AG08396 (cell line): ENCODE measurements at regions not wholly inside any gene's neighbourhood (a gene's known extent, or its start where the extent isn't known, plus 50 kb on each side); places are given as distances from the start of the nearest gene placed in this dataset.
"Not testable (repeated sequence)": the region's sequence is repeated elsewhere in the genome, so short reads cannot be mapped to it uniquely, and the experiment has no call there.

Experiments used
- DNase-seq: peaks from one replicate; pipeline ENCODE4 v3.0.0; 2012; ENCODE audit warnings: low spot score, mixed read lengths

- no peak for DNase-seq
These were observed 401.1 kb upstream of the CHAC2 start for GRCh38 chr2:53366543-53366942.

- DNase-seq, result no peak
These were observed 404.7 kb upstream of the CHAC2 start for GRCh38 chr2:53362934-53363333.

- DNase-seq, result no peak
These were observed 411.2 kb upstream of the CHAC2 start for GRCh38 chr2:53356291-53356905.

GRCh38 chr2:53353135-53354114, 414.2 kb upstream of the CHAC2 start:
- DNase-seq, result no peak

GRCh38 chr2:53347269-53347668, 420.3 kb upstream of the CHAC2 start:
- no peak for DNase-seq

GRCh38 chr2:53342248-53342647, 425.4 kb upstream of the CHAC2 start:
- no peak for DNase-seq

- DNase-seq, result no peak
These were observed 433.0 kb upstream of the CHAC2 start for GRCh38 chr2:53334610-53335009.

- no peak for DNase-seq
These were observed 435.9 kb upstream of the CHAC2 start for GRCh38 chr2:53331667-53332066.

GRCh38 chr2:53317861-53318260, 449.7 kb upstream of the CHAC2 start:
- DNase-seq, result no peak

- no peak for DNase-seq
These were observed 452.5 kb upstream of the CHAC2 start for GRCh38 chr2:53315149-53315548.

- DNase-seq, result no peak
These were observed 452.9 kb upstream of the CHAC2 start for GRCh38 chr2:53314718-53315117.

- DNase-seq, result not testable (repeated sequence)
These were observed 454.0 kb upstream of the CHAC2 start for GRCh38 chr2:53313644-53314043.

GRCh38 chr2:53312721-53313120, 454.9 kb upstream of the CHAC2 start:
- DNase-seq, result no peak

GRCh38 chr2:53312181-53312580, 455.4 kb upstream of the CHAC2 start:
- no peak for DNase-seq

- DNase-seq, result no peak
These were observed 464.5 kb upstream of the CHAC2 start for GRCh38 chr2:53303012-53303578.

GRCh38 chr2:53302455-53302854, 465.1 kb upstream of the CHAC2 start:
- no peak for DNase-seq

- no peak for DNase-seq
These were observed 478.1 kb upstream of the CHAC2 start for GRCh38 chr2:53289309-53290006.

GRCh38 chr2:53286345-53286744, 481.3 kb upstream of the CHAC2 start:
- no peak for DNase-seq

GRCh38 chr2:53275743-53276142, 491.9 kb upstream of the CHAC2 start:
- DNase-seq, result no peak

- DNase-seq, result no peak
These were observed 499.0 kb upstream of the CHAC2 start for GRCh38 chr2:53268626-53269025.

- no peak for DNase-seq
These were observed 499.5 kb upstream of the CHAC2 start for GRCh38 chr2:53268086-53268485.

GRCh38 chr2:53265544-53266299, 501.9 kb upstream of the CHAC2 start:
- DNase-seq, result no peak
